HG02571 (cell line): ENCODE measurements at regions not wholly inside any gene's neighbourhood (a gene's known extent, or its start where the extent isn't known, plus 50 kb on each side); places are given as distances from the start of the nearest gene placed in this dataset.

Experiments
- ATAC-seq: cut with Tn5 transposase; IDR thresholded peaks from one replicate; pipeline ENCODE4 v1.9.1; 2021; ENCODE audit warnings: mild to moderate bottlenecking, moderate library complexity; ENCODE audit not compliant: unreplicated experiment

- ATAC-seq = no peak
Measured at GRCh38 chr6:103231181-103231580, 1628.5 kb downstream of the HACE1 start.

GRCh38 chr6:103215847-103216246, 1643.9 kb downstream of the HACE1 start:
- no peak for ATAC-seq

GRCh38 chr6:103210686-103211085, 1649.0 kb downstream of the HACE1 start:
- ATAC-seq = no peak

DNA sequence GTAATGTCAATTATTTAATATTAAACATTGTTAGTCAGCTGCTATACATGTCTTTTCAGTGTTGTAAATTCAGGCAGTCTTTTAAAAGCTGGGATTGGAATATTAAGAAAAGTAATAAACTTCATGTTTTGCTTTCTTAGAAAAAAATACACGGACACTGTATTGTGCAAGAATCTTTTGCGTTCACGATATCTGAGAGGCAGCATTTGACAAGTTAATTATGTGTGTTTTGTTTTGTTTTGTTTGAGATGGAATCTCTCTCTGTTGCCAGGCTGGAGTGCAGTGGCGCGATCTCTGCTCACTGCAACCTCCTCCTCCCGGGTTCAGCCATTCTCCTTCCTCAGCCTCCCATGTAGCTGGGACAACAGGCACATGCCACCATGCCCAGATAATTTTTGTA, 1661.3 kb downstream of the HACE1 start:
- ATAC-seq = no peak

GRCh38 chr6:103193413-103193812, 1666.3 kb downstream of the HACE1 start:
- no peak for ATAC-seq

DNA sequence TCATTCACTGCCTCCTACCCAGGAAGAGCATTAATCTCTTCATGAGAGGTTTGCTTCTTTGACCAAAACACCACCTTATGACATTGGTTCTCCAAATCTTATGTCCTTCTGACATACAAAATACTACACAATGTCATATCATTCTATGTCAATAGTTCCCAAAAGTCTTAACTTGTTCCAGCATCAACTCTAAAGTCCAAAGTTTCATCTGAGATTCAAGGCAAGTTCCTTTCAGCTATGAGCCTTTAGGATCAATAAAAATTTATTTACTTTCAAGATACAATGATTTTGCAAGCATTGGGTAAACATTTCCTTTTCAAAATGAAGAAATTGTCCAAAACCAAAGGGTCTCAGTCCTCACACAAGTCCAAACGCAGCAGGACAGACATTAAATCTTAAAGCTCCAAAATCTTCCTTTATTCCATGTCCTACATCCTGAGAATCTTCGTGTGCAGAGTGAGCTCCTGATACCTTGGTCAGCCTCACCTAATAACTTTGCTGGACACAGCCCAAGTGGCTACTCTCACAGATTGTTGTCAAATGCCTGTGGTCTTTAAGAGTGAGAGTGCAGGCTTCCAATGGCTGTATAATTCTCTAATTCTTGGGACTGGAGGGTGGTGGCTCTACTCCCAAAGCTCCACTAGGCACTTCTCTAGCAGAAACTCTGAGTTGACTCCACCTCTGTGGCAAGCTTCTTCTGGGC, 1668.2 kb downstream of the HACE1 start:
- no peak for ATAC-seq

- ATAC-seq = no peak
Measured at GRCh38 chr6:103184776-103185175, 1674.9 kb downstream of the HACE1 start.

DNA sequence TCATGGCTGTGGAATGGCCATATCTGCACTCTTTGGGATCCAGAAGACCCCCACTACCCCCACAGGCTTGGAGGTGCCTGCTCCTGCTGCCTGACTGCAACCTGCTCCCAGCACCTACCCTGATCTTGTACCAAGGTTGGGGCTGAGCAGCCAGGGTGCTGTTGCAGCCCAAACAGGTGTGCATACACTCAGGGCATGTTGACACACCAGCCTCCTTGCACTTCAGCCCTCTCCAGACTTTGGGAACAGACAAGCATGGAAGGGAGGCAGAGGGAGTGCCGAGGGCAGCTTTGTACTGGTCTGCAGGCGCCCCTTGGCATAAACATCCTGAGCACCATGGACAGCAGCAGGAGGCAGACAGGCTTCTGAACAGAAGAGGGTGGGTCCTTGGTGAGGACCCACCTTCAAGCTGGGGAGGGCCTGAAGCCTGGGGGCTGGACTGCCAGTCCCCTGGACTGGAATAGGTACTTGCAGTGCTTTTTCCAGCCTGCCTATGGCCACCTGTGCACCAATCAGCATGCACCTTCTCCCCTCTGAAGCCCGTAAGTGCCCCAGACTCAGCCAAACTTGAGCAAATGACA, 1675.8 kb downstream of the HACE1 start:
- no peak for ATAC-seq

- ATAC-seq = no peak
Measured at GRCh38 chr6:103178193-103178592, 1681.5 kb downstream of the HACE1 start.

- ATAC-seq = no peak
Measured at GRCh38 chr6:103177791-103178190, 1681.9 kb downstream of the HACE1 start.

- ATAC-seq = no peak
Measured at GRCh38 chr6:103175056-103175455, 1684.7 kb downstream of the HACE1 start.

GRCh38 chr6:103167345-103168071, 1692.2 kb downstream of the HACE1 start:
- no peak for ATAC-seq

GRCh38 chr6:103154779-103155572, 1704.7 kb downstream of the HACE1 start:
- no peak for ATAC-seq

DNA sequence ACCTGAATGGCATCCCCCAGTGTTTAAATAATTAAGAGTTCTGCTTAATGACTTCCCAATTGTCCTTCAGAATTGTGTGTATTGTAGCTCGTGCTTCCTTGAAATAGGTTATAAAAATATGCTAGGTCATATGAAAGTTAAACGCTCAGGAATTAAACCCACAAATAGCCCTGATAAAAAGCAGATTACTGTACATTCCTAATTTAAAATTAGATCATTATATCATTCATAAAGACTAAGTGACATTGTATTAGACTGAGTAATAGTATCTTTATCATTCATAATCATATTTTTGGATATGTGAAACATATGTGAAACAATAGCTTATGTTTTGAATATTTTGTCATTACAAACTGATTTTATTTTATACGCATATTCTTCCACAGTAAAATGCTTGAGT, 1706.7 kb downstream of the HACE1 start:
- no peak for ATAC-seq

- ATAC-seq = no peak
Measured at GRCh38 chr6:103142902-103143301, 1716.8 kb downstream of the HACE1 start.

DNA sequence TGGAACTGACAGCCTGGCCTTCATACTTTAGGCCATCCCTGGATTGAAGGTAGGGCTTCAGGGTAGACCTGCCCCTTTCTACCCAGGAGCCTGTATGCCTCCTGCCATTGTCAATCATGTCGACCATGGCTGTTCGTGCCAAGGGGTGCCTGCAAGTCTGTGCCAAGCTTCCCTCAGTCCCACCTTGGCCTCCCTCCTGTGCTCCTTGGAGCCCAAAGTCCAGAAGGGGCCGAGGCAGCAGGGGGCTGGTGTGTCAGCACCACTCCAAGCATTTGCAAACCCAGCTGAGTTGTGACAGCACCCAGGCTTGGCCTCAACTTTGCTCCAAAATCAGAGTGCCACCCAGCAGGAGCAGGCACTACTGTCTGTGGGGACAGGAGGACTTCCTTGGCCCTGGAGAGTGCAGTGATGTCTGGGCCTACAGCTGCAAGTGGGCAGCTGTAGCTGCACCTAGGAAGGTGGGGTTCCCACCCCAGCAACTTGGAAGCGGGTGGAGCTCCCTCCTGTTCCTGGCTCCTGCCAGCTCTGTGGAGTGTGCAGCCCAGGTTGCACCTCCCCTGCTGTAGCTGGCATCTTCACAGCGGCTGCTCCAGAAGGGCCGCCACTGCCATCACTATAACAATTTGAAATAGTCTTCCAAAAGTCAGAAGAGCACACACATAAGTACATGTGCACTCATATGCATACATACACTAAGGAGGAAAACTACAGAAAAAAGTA, 1719.3 kb downstream of the HACE1 start:
- ATAC-seq = no peak

DNA sequence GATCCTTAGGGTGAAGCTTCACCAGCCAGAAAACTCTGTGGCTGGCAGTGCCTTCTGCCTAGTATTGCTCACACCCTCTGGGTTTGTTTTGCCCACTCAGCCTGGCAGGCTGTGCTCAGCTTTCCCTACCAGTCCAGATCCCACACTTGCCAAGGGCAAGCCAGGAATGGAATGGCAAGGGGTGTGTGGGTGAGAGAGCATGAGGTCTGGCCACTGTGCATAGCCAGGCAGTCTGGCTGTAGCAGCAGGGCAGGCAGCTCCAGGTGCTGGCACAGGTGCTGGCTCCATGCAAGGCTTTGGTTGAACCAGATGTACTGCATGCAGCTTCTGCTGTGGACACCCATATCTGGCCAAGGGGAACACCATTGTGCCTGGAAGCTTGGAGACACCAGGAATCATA, 1720.3 kb downstream of the HACE1 start:
- no peak for ATAC-seq

DNA sequence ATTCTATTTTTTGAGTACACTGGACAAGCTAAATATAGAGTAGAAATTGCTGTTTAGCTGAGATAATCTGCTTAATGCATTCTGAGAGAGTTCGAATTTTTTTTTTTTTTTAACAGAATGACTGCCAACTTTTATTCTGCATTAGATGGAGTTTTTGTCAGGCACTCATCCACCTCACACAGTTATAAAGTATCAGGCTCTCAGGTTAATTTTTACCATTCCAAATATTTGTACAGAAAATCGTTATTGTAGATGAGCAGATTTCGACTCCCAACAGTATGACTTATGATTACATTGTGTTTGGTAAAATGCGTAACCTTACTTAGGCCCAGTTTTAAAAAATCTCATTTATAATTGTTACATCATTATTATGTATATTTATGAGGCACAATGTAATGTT, 1731.0 kb downstream of the GRIK2 start:
- ATAC-seq = no peak

GRCh38 chr6:103122766-103123601, 1729.5 kb downstream of the GRIK2 start:
- peak; percentile 58 for ATAC-seq

DNA sequence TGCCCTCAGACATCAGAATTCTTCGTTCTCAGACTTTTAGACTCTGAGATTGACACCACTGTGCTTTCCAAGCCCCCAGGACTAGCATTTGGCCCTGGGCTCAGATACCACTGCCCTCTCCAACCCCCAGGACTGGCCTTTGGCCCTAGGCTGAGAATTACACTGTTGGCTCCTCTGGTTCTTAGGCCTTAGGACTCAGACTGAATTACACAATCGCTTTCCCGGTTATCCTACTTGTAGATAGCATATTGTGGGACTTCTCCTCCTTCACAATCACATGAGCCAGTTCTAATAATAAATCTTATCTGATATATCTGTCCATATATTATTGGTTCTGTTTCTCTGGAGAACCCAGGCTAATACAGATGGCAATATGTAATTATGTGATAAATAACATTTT, 1725.5 kb downstream of the GRIK2 start:
- no peak for ATAC-seq
